GM12878 (cell line): ENCODE measurements at regions not wholly inside any gene's neighbourhood (a gene's known extent, or its start where the extent isn't known, plus 50 kb on each side); places are given as distances from the start of the nearest gene placed in this dataset.

Experiments used
- ATAC-seq: fragments of 200-7000 bp; cut with Tn5 transposase; 3 replicates; pipeline ENCODE4 v1.9.1; 2020; ENCODE audit warnings: mild to moderate bottlenecking, moderate library complexity
- BruUV-seq: library from RNA; stranded (reverse); fragments of 400-500 nt; replicated peaks from 2 replicates; lab custom pipeline; 2021; lab: Mats Ljungman, UMichigan
- CTCF ChIA-PET: fragments of 300-600 bp; sonication (Branson Sonifier 250); formaldehyde crosslinking; extraction: SDS; loops from one replicate; lab custom pipeline; 2021; ENCODE audit warnings: inconsistent platforms; lab: Yijun Ruan, JAX
- POLR2A ChIA-PET: fragments of 350-600 bp; formaldehyde crosslinking; extraction: SDS; loops from one replicate; lab custom pipeline; 2021; ENCODE audit warnings: inconsistent platforms; lab: Charles Lee
- RAD21 ChIA-PET: fragments of 300-600 bp; sonication (Branson Sonifier 250); formaldehyde crosslinking; loops from one replicate; lab custom pipeline; 2023; ENCODE audit warnings: antibody characterized with exemption; ENCODE audit not compliant: unreplicated experiment; lab: Charles Lee
- SMC1A ChIA-PET: fragments of 300-600 bp; sonication (Branson Sonifier 250); formaldehyde crosslinking; loops from one replicate; lab custom pipeline; 2023; ENCODE audit not compliant: unreplicated experiment, uncharacterized antibody; lab: Charles Lee
- DNase-seq: peaks from one replicate; pipeline ENCODE4 v3.0.0-alpha.2; 2011; ENCODE audit warnings: low read depth, low spot score
- FAIRE-seq: peaks from 3 replicates; lab custom pipeline; 2011; peaks lifted over from hg19 to GRCh38; lab: Jason Lieb, UNC
- H2AFZ ChIP-seq: 2 replicates; pipeline ENCODE4 v1.6.0; 2011; ENCODE audit warnings: low read depth, low read length, control low read depth; ENCODE audit not compliant: control insufficient read depth
- H3K27ac ChIP-seq: 2 replicates; pipeline ENCODE4 v1.5.1; 2011; ENCODE audit warnings: control low read depth; ENCODE audit not compliant: control insufficient read depth, insufficient read depth
- H3K27me3 ChIP-seq, 2 experiments: replicated peaks in 1 of 2; 2 replicates each; pipeline versions ENCODE4 v1.6.0 to v1.6.1; 2011; ENCODE audit warnings: low read length in 1 of 2; ENCODE audit not compliant: control insufficient read depth in 2 of 2, insufficient read depth in 2 of 2
- H3K36me3 ChIP-seq, 2 experiments: 2 replicates each; pipeline ENCODE4 v1.5.1; 2011; ENCODE audit warnings: low read length in 1 of 2; ENCODE audit not compliant: control insufficient read depth in 2 of 2, insufficient read depth in 2 of 2
- H3K4me1 ChIP-seq: 2 replicates; pipeline ENCODE4 v1.6.1; 2011; ENCODE audit warnings: mild to moderate bottlenecking, low read length, moderate library complexity, mixed read lengths; ENCODE audit not compliant: control insufficient read depth, insufficient read depth
- H3K4me2 ChIP-seq: 2 replicates; pipeline ENCODE4 v1.6.0; 2011; ENCODE audit warnings: control low read depth; ENCODE audit not compliant: control insufficient read depth, insufficient read depth
- H3K4me3 ChIP-seq: fragments of 200-600 bp; sonication (generic); 2 replicates; pipeline ENCODE4 v1.5.1; 2016
- H3K79me2 ChIP-seq: 2 replicates; pipeline ENCODE4 v1.6.0; 2011; ENCODE audit warnings: low read length; ENCODE audit not compliant: control insufficient read depth, insufficient read depth
- H3K9ac ChIP-seq: 2 replicates; pipeline ENCODE4 v1.8.0; 2011; ENCODE audit warnings: low read length, control low read depth, mixed read lengths; ENCODE audit not compliant: control insufficient read depth, insufficient read depth
- H3K9me3 ChIP-seq: replicated peaks from 3 replicates; pipeline ENCODE4 v1.5.1; 2011; ENCODE audit warnings: mild to moderate bottlenecking, low read length; ENCODE audit not compliant: control insufficient read depth, insufficient read depth
- H4K20me1 ChIP-seq: 2 replicates; pipeline ENCODE4 v1.6.0; 2011; ENCODE audit not compliant: control insufficient read depth, insufficient read depth
- HDAC2 ChIP-seq: fragments of 200-600 bp; sonication (generic); IDR thresholded peaks from 2 replicates; pipeline ENCODE4 v1.6.1; 2017
- IKZF1 ChIP-seq: fragments of 450-650 bp; conservative IDR thresholded peaks from 2 replicates; pipeline ENCODE4 v1.6.1; 2017; ENCODE audit warnings: antibody characterized with exemption, mild to moderate bottlenecking
- SMAD5 ChIP-seq: IDR thresholded peaks from 2 replicates; pipeline ENCODE4 v1.6.1; 2016; ENCODE audit warnings: antibody characterized with exemption, low read depth
- SREBF1 ChIP-seq: IDR thresholded peaks from 2 replicates; pipeline ENCODE4 v1.6.1; 2012; ENCODE audit warnings: mild to moderate bottlenecking, low read length
- SUZ12 ChIP-seq: fragments of 200-600 bp; sonication (generic); IDR thresholded peaks from one replicate; pipeline ENCODE4 v1.6.1; 2018; ENCODE audit warnings: antibody characterized with exemption, mild to moderate bottlenecking; ENCODE audit not compliant: unreplicated experiment
- ZBTB40 ChIP-seq: fragments of 450-650 bp; IDR thresholded peaks from 2 replicates; pipeline ENCODE4 v1.6.1; 2016; ENCODE audit warnings: mild to moderate bottlenecking, moderate library complexity, borderline replicate concordance
- whole genome bisulfite sequencing: methylation state at CpG from one replicate; pipeline ENCODE4 v1.1.6; 2016; ENCODE audit warnings: low lambda C conversion rate; ENCODE audit not compliant: insufficient replicate concordance, insufficient coverage; ENCODE audit errors: missing lambda C conversion rate; 5-methylcytosine and 5-hydroxymethylcytosine counted together
- in situ Hi-C: fragments of 300-500 bp; cut with MboI; formaldehyde crosslinking; loops from 9 replicates; pipeline ENCODE4 v1.14.3; 2018; ENCODE audit warnings: mixed read lengths
- intact Hi-C: fragments of 100-400 bp; cut with micrococcal nuclease; formaldehyde crosslinking; loops from one replicate; pipeline ENCODE4 v1.14.2; 2022; ENCODE audit not compliant: unreplicated experiment

- TF ChIP-seq ZBTB40, result no peak
Observed at GRCh38 chr5:17443333-17444130, 54.5 kb upstream of the TAF11L2 start (continued).

DNA sequence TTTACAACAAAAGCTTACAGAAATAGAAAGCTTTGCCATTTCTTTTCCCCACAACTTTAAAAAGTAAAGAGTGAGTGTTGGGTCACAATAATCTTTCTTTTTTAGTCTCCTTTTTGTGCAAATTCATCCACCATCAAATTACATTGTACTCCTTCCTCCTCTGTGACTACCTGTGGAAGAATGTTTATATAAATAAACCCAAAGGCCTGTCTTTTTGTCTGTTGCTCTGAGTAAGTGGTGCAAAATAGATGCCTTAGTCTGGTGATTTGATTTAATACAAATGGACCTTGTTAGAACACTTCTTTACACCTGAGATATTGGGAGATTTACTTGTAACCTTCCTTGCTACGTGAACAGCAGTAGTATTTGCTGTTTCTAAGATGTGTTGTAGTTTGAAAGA is 53.5 kb upstream of the TAF11L2 start:
- no TSS peak for BruUV-seq
- ChIA-PET RAD21 (no interaction called here), SMC1A (no interaction called here), CTCF (interaction anchor here (0.9 kb wide), 1 partner anchor 254 kb away, joined by 3 read pairs; no protein-coding TSS in a partner anchor), POLR2A (no interaction called here)
- Histone ChIP-seq H3K4me1 (no peaks in the 10 kb centered on the region), H3K9ac (no peak overlapping the region), H3K79me2 (no peaks in the 10 kb centered on the region), H3K27ac (no peak overlapping the region), H3K9me3 (no peaks in the 10 kb centered on the region; the same call in 1 of the 3 replicates), H3K36me3 (no peaks in the 10 kb centered on the region), H3K4me3 (no peak overlapping the region), H4K20me1 (no peaks in the 10 kb centered on the region), H3K4me2 (no peak overlapping the region), H3K27me3 (no peaks in the 10 kb centered on the region), H2AFZ (no peak overlapping the region)
- intact Hi-C loops, result no loop called here
- DNase-seq (no peak), FAIRE-seq (no peak), ATAC-seq (no peak)
- TF ChIP-seq SREBF1, result no peak
- TF ChIP-seq HDAC2, result no peak
- no peak for TF ChIP-seq SMAD5
- TF ChIP-seq IKZF1, result no peak
- TF ChIP-seq SUZ12, result no peak
- 0% methylated on average over 1 of the region's 1 CpG for WGBS
- in situ Hi-C loops, result no loop called here
